ENCODE measurements at regions not wholly inside any gene's neighbourhood (a gene's known extent, or its start where the extent isn't known, plus 50 kb on each side); places are given as distances from the start of the nearest gene placed in this dataset.
"Not testable (repeated sequence)": the region's sequence is repeated elsewhere in the genome, so short reads cannot be mapped to it uniquely, and the experiment has no call there.

DNA sequence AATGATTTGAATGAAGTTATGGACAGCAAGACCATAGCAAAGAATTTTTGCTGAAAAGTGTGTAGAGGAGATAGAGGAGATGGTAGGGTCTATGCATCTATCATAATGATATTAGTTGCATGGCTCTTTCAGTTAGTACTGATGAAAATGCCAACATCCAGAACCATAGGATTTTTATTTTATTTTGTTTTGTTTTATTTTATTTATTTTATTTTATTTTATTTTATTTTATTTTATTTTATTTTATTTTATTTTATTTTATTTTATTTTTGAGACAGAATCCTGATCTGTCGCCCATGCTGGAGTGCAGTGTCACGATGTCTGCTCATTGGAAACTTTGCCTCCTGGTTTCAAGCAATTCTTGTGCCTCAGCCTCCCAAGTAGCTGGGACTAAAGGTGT is 1021.1 kb upstream of the ZEB2 start:
- no peak overlapping the region for H3K9ac ChIP-seq (ENCODE audit: low read length)
- no peak overlapping the region for H3K27ac ChIP-seq (ENCODE audit: low read depth, low read length)
- no peak overlapping the region for H3K4me3 ChIP-seq (ENCODE audit: low read depth, low read length)
- H3K36me3 ChIP-seq (ENCODE audit: control insufficient read depth, insufficient read depth, low read length) = no peaks in the 10 kb centered on the region
- H3K27me3 ChIP-seq (ENCODE audit: control insufficient read depth, insufficient read depth, low read length) = no peaks in the 10 kb centered on the region
- H3K9me3 ChIP-seq (ENCODE audit: control insufficient read depth, insufficient read depth, low read depth, low read length) = no peaks in the 10 kb centered on the region
- H3K4me1 ChIP-seq (ENCODE audit: control insufficient read depth, insufficient read depth, low read length) = no peaks in the 10 kb centered on the region

DNA sequence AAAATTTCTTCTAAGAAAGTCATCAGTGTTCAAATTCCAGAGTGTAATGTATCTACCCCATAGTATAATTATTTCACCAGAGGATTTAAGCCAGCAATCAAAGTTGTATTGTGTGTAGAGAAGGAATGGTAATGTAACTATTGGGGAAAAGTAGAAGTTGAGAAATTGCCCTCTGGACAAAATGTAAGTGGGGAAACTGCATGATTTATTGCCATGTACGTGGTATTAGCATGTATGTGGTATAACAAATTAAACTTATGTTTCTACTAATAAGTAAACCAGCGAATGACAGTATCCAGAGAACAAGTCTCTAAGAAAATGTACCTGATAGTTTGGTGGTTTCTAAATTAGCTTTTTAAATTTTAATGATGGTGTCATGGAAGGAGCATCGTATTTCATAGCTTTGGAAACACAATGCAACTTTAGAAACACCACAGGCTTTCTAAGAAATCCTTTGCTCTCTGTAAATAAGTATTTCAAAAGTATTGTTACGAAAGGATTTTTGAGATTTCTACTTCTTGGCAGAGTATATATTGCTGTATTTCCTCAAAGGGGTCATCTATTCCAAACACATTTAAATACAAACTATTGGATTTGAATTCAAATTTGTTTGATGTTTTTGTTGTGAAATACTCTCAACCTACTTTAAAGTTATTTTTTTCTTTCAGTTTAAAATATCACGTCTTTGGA is 1018.9 kb upstream of the ZEB2 start:
- H3K27ac ChIP-seq (ENCODE audit: low read depth, low read length) = no peak overlapping the region
- no peaks in the 10 kb centered on the region for H3K4me1 ChIP-seq (ENCODE audit: control insufficient read depth, insufficient read depth, low read length)
- no peaks in the 10 kb centered on the region for H3K9me3 ChIP-seq (ENCODE audit: control insufficient read depth, insufficient read depth, low read depth, low read length)
- H3K36me3 ChIP-seq (ENCODE audit: control insufficient read depth, insufficient read depth, low read length) = no peaks in the 10 kb centered on the region
- no peaks in the 10 kb centered on the region for H3K27me3 ChIP-seq (ENCODE audit: control insufficient read depth, insufficient read depth, low read length)
- H3K4me3 ChIP-seq (ENCODE audit: low read depth, low read length) = no peak overlapping the region
- H3K9ac ChIP-seq (ENCODE audit: low read length) = no peak overlapping the region

DNA sequence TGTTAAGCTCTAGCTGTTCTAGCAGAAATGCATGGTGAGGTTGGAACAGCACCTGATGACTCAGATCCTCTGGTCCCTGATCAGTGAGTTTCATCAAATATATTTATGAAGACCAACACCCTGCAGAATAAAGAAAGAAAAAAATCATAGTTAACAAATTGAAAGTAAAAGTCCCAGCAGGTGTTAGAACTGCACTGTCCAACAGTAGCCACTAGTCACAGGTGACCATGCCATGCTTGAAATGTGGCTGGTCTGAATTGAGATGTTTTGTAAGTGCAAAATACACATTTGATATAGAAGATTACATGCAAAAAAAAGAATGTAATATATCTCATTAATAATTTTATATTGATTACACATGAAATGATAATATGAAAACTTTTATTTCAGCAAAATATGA is 1010.7 kb upstream of the ZEB2 start:
- Histone ChIP-seq H3K36me3 (ENCODE audit: control insufficient read depth, insufficient read depth, low read length) (no peaks in the 10 kb centered on the region), H3K27ac (ENCODE audit: low read depth, low read length) (no peak overlapping the region), H3K9ac (ENCODE audit: low read length) (no peak overlapping the region), H3K9me3 (ENCODE audit: control insufficient read depth, insufficient read depth, low read depth, low read length) (no peaks in the 10 kb centered on the region), H3K27me3 (ENCODE audit: control insufficient read depth, insufficient read depth, low read length) (no peaks in the 10 kb centered on the region), H3K4me1 (ENCODE audit: control insufficient read depth, insufficient read depth, low read length) (no peaks in the 10 kb centered on the region), H3K4me3 (ENCODE audit: low read depth, low read length) (no peak overlapping the region)

DNA sequence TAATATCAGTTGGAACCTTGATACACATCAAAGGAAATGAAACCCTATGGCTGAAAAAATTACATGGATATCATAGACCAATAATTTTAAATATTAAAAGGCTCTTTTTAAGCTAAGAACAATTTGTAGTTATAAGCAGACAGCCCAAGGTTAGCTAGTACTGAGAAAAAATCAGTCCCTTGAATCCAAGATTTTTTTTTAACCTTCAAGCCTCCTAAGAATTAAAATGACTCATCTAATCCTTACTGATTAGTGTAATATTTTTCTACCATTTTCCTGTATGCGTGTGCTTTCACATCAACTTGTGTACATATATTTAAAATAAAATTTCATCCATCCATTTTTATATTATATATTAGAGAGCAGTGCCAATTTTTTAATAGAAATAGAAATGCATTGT is 1004.9 kb upstream of the ZEB2 start:
- Histone ChIP-seq H3K27ac (ENCODE audit: low read depth, low read length) (no peak overlapping the region), H3K4me3 (ENCODE audit: low read depth, low read length) (no peak overlapping the region), H3K27me3 (ENCODE audit: control insufficient read depth, insufficient read depth, low read length) (no peaks in the 10 kb centered on the region), H3K9me3 (ENCODE audit: control insufficient read depth, insufficient read depth, low read depth, low read length) (no peaks in the 10 kb centered on the region), H3K36me3 (ENCODE audit: control insufficient read depth, insufficient read depth, low read length) (no peaks in the 10 kb centered on the region), H3K4me1 (ENCODE audit: control insufficient read depth, insufficient read depth, low read length) (no peaks in the 10 kb centered on the region), H3K9ac (ENCODE audit: low read length) (no peak overlapping the region)

DNA sequence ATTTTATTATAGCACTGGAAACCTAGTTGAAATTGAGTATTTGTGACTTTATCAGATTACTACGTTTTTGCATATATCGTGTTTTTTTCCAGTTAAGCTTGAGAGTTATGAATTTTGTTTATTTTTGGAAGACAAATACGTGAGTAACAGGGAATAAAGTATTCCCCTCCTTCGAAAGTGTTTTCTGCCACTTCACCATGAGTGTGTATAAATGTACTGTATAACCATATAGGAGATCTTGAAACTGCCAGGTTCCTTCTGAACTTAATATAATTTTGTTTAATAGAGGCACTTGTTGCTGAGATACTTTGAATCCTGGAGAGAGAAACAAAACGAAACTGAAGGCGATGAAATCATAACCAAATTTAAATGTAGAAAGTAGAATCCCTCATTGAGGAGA is 1004.4 kb upstream of the ZEB2 start:
- Histone ChIP-seq H3K4me3 (ENCODE audit: low read depth, low read length) (no peak overlapping the region), H3K9me3 (ENCODE audit: control insufficient read depth, insufficient read depth, low read depth, low read length) (0 out of 2 replicates have a peak, but pooled peaks cover 1% of the 10 kb centered on the region), H3K4me1 (ENCODE audit: control insufficient read depth, insufficient read depth, low read length) (no peaks in the 10 kb centered on the region), H3K27me3 (ENCODE audit: control insufficient read depth, insufficient read depth, low read length) (no peaks in the 10 kb centered on the region), H3K36me3 (ENCODE audit: control insufficient read depth, insufficient read depth, low read length) (no peaks in the 10 kb centered on the region), H3K9ac (ENCODE audit: low read length) (no peak overlapping the region), H3K27ac (ENCODE audit: low read depth, low read length) (no peak overlapping the region)

DNA sequence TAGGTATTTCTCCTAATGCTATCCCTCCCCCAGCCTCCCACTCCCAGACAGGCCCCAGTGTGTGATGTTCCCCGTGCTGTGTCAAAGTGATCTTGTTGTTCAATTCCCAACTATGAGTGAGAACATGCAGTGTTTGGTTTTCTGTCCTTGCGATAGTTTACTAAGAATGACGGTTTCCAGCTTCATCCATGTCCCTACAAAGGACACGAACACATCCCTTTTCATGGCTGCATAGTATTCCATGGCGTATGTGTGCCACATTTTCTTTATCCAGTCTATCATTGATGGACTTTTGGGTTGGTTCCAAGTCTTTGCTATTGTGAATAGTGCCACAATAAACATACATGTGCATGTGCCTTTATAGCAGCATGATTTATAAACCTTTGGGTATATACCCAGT is 999.3 kb upstream of the ZEB2 start:
- not testable (repeated sequence) for H3K9me3 ChIP-seq (ENCODE audit: control insufficient read depth, insufficient read depth, low read depth, low read length); H3K9ac ChIP-seq (ENCODE audit: low read length); H3K27me3 ChIP-seq (ENCODE audit: control insufficient read depth, insufficient read depth, low read length); H3K4me3 ChIP-seq (ENCODE audit: low read depth, low read length); H3K36me3 ChIP-seq (ENCODE audit: control insufficient read depth, insufficient read depth, low read length); H3K27ac ChIP-seq (ENCODE audit: low read depth, low read length); H3K4me1 ChIP-seq (ENCODE audit: control insufficient read depth, insufficient read depth, low read length)

DNA sequence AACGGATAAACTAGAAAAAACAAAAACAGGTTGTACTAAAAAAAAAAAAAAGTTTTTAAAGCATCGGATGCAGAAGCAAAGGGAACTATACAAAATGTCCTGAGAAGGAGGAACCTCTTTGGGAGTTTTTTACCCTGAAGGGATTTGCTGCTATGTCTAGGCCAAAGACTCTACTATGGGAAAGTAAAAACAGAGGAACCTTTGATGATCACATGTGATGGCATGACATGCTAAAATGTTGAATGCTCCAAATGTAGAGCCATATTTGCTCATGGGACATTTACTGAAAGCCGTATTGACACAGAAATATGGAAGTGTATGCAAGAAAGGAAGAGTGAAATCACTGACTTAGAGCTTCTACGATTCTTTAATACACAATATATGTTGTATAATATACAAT is 992.0 kb upstream of the ZEB2 start:
- Histone ChIP-seq H3K9me3 (ENCODE audit: control insufficient read depth, insufficient read depth, low read depth, low read length) (no peaks in the 10 kb centered on the region), H3K4me3 (ENCODE audit: low read depth, low read length) (no peak overlapping the region), H3K9ac (ENCODE audit: low read length) (no peak overlapping the region), H3K27ac (ENCODE audit: low read depth, low read length) (no peak overlapping the region), H3K27me3 (ENCODE audit: control insufficient read depth, insufficient read depth, low read length) (no peaks in the 10 kb centered on the region), H3K36me3 (ENCODE audit: control insufficient read depth, insufficient read depth, low read length) (no peaks in the 10 kb centered on the region), H3K4me1 (ENCODE audit: control insufficient read depth, insufficient read depth, low read length) (no peaks in the 10 kb centered on the region)

DNA sequence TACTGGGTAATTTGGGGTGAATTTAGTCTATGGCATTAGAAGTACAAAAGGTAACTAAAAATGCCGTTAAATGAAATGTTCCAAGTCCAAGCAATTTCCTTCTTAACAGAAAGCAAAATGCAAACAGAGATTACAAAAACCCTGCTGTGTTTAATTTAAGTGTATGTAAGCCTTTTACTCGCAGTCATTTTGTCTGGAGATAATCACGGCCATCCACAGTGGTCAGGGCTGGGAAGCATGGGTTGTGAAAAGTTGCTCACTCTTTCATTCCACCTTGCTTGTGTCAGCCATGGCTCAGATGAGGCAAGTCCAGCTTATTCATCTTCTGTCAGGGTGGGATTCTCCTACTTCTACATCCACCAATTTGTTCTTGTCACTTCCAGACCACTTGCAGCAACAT is 983.6 kb upstream of the ZEB2 start:
- Histone ChIP-seq H3K4me3 (ENCODE audit: low read depth, low read length) (no peak overlapping the region), H3K4me1 (ENCODE audit: control insufficient read depth, insufficient read depth, low read length) (no peaks in the 10 kb centered on the region), H3K9ac (ENCODE audit: low read length) (no peak overlapping the region), H3K27me3 (ENCODE audit: control insufficient read depth, insufficient read depth, low read length) (no peaks in the 10 kb centered on the region), H3K36me3 (ENCODE audit: control insufficient read depth, insufficient read depth, low read length) (no peaks in the 10 kb centered on the region), H3K9me3 (ENCODE audit: control insufficient read depth, insufficient read depth, low read depth, low read length) (no peaks in the 10 kb centered on the region), H3K27ac (ENCODE audit: low read depth, low read length) (no peak overlapping the region)

DNA sequence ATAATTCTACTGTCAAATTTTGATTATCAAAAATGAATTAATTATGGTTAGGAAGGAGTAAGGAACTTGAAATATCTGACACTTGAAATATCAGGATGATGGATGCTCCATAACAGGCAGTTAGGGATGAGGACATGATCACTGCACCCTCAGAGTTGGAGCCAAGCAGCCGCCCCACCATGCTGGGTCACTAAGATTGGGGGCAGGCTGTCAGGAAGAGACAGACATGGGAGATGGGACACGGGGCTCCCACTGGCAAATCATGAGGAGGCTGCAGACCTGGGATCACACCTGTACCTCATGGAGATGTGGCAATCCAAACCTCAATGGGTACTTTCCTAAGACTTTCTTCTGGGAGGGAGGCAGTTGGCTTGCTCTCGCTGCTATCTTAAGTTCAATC is 982.0 kb upstream of the ZEB2 start:
- H3K36me3 ChIP-seq (ENCODE audit: control insufficient read depth, insufficient read depth, low read length) = no peaks in the 10 kb centered on the region
- no peak overlapping the region for H3K9ac ChIP-seq (ENCODE audit: low read length)
- no peak overlapping the region for H3K27ac ChIP-seq (ENCODE audit: low read depth, low read length)
- no peak overlapping the region for H3K4me3 ChIP-seq (ENCODE audit: low read depth, low read length)
- H3K4me1 ChIP-seq (ENCODE audit: control insufficient read depth, insufficient read depth, low read length) = no peaks in the 10 kb centered on the region
- H3K27me3 ChIP-seq (ENCODE audit: control insufficient read depth, insufficient read depth, low read length) = no peaks in the 10 kb centered on the region
- H3K9me3 ChIP-seq (ENCODE audit: control insufficient read depth, insufficient read depth, low read depth, low read length) = no peaks in the 10 kb centered on the region

DNA sequence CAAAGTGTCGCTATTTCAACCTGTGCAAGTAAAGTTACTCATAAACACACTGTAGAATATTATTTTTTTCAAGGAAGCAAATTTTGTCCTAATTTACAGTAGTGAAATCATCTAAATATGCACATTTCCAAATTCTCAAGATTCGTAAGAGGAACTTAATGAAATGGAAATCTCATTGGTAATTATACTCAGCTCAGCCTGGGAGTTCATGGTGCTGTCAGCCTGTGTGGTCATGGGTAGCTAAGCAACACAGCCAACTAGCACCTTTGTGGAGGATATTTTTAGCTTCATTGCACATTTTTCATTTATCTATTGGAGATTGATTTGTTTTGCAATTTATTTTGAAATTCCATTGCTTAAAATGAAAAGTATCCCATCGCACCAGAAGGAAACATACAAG is 975.7 kb upstream of the ZEB2 start:
- no peak overlapping the region for H3K9ac ChIP-seq (ENCODE audit: low read length)
- no peak overlapping the region for H3K4me3 ChIP-seq (ENCODE audit: low read depth, low read length)

DNA sequence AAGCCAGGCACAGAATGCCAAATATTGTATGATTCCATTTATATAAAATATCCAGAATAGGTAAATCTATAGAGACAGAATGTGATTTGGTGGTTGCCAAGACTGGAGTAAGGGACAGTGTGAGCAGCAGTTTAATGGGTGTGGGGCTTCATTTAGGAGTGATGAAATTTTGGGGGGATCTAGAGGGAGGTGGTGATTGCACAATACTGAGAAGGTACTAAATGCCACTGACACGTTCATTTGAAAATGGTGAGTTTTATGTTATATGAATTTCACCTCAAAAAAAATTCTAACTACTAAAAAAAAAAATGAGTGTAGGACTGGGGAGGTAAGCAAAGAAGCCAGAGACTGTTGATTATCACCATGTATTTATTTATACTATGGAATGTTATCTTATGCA is 974.5 kb upstream of the ZEB2 start:
- H3K36me3 ChIP-seq (ENCODE audit: control insufficient read depth, insufficient read depth, low read length) = no peaks in the 10 kb centered on the region
- H3K27me3 ChIP-seq (ENCODE audit: control insufficient read depth, insufficient read depth, low read length) = no peaks in the 10 kb centered on the region
- no peak overlapping the region for H3K4me3 ChIP-seq (ENCODE audit: low read depth, low read length)
- H3K9ac ChIP-seq (ENCODE audit: low read length) = no peak overlapping the region
- no peak overlapping the region for H3K27ac ChIP-seq (ENCODE audit: low read depth, low read length)
- H3K4me1 ChIP-seq (ENCODE audit: control insufficient read depth, insufficient read depth, low read length) = no peaks in the 10 kb centered on the region
- no peaks in the 10 kb centered on the region for H3K9me3 ChIP-seq (ENCODE audit: control insufficient read depth, insufficient read depth, low read depth, low read length)

More for the DNA sequence above, 975.7 kb upstream of the ZEB2 start:
- Histone ChIP-seq H3K27ac (ENCODE audit: low read depth, low read length) (no peak overlapping the region), H3K4me1 (ENCODE audit: control insufficient read depth, insufficient read depth, low read length) (no peaks in the 10 kb centered on the region), H3K36me3 (ENCODE audit: control insufficient read depth, insufficient read depth, low read length) (no peaks in the 10 kb centered on the region), H3K27me3 (ENCODE audit: control insufficient read depth, insufficient read depth, low read length) (no peaks in the 10 kb centered on the region), H3K9me3 (ENCODE audit: control insufficient read depth, insufficient read depth, low read depth, low read length) (no peaks in the 10 kb centered on the region)

DNA sequence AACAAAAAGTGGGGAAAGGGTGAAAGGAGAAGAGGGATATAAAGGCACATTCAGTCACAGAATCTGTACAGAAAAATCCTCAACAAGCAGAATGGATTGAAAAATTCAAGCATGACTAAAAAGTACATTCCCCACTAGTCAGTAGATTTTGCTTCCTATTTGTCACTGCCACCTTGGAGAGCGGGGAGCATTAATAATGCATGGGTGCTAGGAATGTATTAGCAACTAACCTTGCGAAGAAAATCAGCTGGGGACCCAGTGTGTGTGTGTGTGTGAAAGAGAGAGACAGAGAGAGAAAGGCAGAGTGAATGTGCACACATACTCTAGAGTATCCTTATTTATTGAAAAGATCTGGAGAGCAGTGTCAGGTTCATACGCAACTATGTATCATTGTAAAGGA is 968.7 kb upstream of the ZEB2 start:
- Histone ChIP-seq H3K9ac (ENCODE audit: low read length) (no peak overlapping the region), H3K27ac (ENCODE audit: low read depth, low read length) (no peak overlapping the region), H3K9me3 (ENCODE audit: control insufficient read depth, insufficient read depth, low read depth, low read length) (no peaks in the 10 kb centered on the region)

More for the DNA sequence above, 968.7 kb upstream of the ZEB2 start:
- Histone ChIP-seq H3K36me3 (ENCODE audit: control insufficient read depth, insufficient read depth, low read length) (no peaks in the 10 kb centered on the region), H3K4me1 (ENCODE audit: control insufficient read depth, insufficient read depth, low read length) (no peaks in the 10 kb centered on the region), H3K4me3 (ENCODE audit: low read depth, low read length) (no peak overlapping the region), H3K27me3 (ENCODE audit: control insufficient read depth, insufficient read depth, low read length) (no peaks in the 10 kb centered on the region)

Measured in HUES6 (cell line).